ENCODE measurements at regions not wholly inside any gene's neighbourhood (a gene's known extent, or its start where the extent isn't known, plus 50 kb on each side); places are given as distances from the start of the nearest gene placed in this dataset.
"Not testable (repeated sequence)": the region's sequence is repeated elsewhere in the genome, so short reads cannot be mapped to it uniquely, and the experiment has no call there.

DNA sequence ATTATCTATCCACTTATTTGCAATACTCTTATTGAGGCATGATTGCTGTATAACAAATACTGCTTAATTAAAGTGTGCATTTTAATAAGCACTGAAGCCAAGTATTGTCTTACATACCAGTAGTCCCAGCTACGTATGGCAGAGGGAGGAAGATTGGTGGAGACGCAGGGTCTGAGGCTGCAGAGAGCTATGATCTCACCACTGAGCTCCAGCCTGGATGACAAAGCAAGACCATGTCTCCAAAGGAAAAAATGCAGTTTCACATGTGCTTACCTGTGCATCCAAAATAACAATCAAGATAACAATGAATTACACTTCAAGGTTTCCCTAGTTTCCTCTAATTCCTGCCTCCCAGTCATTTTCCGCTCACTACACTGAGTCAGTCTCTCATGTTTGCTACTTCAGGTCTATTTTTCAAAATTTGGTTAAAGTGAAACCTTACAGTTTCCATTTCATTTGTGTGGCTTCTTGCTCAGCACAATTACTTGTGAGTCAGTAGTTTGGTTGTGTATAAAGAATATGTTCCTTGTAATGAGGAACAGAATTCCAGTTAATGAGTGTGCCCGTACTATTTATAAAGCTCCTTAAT is 1250.1 kb downstream of the TMEM121 start:
- no peak for DNase-seq (ENCODE audit: low spot score in 2 of 2)
- Histone ChIP-seq H3K4me1 (no peaks in the 10 kb centered on the region), H3K27me3 (ENCODE audit: low read depth) (no peaks in the 10 kb centered on the region), H3K36me3 (replicated peaks) (no peaks in the 10 kb centered on the region), H3K9me3 (no peaks in the 10 kb centered on the region), H3K4me3 (no peak overlapping the region)
- in situ Hi-C loops (cut with MboI; ENCODE audit: low sequenced_read_pairs), result no loop called here

DNA sequence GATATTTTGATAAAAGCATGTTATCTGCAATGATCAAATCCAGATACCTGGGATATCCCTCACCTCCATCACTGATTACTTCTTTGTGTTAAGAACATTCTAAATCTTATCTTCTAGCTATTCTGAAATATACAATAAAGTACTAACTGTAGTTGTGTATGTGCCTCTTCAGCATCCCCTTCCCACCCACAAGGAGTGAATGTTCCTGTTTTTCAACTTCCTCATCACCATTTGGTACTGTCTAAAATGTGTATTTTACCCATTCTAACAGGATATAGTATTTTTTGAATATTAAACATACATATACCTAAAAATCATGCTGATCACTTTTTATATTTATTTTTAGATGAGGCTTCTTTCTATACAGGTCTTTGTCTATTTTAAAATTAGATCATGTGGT is 1252.6 kb downstream of the TMEM121 start:
- no peak for DNase-seq (ENCODE audit: low spot score in 2 of 2)
- Histone ChIP-seq H3K36me3 (replicated peaks) (no peaks in the 10 kb centered on the region), H3K4me3 (no peak overlapping the region), H3K27me3 (ENCODE audit: low read depth) (no peaks in the 10 kb centered on the region), H3K9me3 (no peaks in the 10 kb centered on the region), H3K4me1 (no peaks in the 10 kb centered on the region)
- in situ Hi-C loops (cut with MboI; ENCODE audit: low sequenced_read_pairs), result no loop called here

DNA sequence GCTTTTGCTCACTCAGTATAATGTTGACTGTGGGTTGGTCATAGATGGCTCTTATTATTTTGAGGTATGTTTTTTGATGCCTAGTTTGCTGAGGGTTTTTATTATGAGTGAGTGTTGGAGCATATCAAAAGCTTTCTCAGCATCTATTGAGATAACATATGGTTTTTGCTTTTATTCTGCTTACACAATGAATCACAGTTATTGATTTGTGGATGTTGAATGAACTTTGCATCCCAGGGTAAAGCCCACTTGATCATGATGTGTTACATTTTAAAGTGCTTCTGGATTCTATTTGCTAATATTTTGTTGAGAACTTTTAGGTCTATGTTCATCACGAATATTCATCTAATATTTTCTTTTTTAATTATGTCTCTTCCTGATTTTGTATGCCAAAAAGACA is 1260.3 kb downstream of the TMEM121 start:
- H3K4me1 ChIP-seq, result no peaks in the 10 kb centered on the region
- no peaks in the 10 kb centered on the region for H3K9me3 ChIP-seq
- in situ Hi-C loops (cut with MboI; ENCODE audit: low sequenced_read_pairs), result no loop called here

DNA sequence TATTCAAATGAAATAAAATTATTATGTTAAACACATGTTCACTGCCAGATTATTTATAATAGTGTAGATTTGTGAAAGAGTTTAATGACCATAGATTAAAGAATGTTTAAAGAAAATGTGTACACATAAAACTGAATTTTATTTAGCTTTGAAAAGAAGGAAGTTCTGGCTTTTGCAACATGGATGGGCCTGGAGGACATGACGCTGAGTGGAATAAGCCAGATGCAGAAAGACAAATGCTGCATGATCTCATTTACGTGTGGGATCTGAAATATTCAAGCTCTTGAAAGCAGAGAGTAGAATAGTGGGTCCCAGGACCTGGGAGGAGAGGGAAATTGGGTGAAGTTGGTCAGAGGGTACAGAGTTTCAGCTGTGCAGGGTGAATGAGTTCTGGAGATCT is 1261.2 kb downstream of the TMEM121 start:
- in situ Hi-C loops (cut with MboI; ENCODE audit: low sequenced_read_pairs), result no loop called here
- H3K9me3 ChIP-seq, result no peaks in the 10 kb centered on the region
- H3K27me3 ChIP-seq (ENCODE audit: low read depth), result no peaks in the 10 kb centered on the region
- no peaks in the 10 kb centered on the region for H3K4me1 ChIP-seq
- H3K4me3 ChIP-seq, result no peak overlapping the region
- no peak for DNase-seq (ENCODE audit: low spot score in 2 of 2)
- H3K36me3 ChIP-seq (replicated peaks), result no peaks in the 10 kb centered on the region

More for the DNA sequence above, 1260.3 kb downstream of the TMEM121 start:
- Histone ChIP-seq H3K27me3 (ENCODE audit: low read depth) (no peaks in the 10 kb centered on the region), H3K4me3 (no peak overlapping the region), H3K36me3 (replicated peaks) (no peaks in the 10 kb centered on the region)
- DNase-seq (ENCODE audit: low spot score in 2 of 2), result no peak

DNA sequence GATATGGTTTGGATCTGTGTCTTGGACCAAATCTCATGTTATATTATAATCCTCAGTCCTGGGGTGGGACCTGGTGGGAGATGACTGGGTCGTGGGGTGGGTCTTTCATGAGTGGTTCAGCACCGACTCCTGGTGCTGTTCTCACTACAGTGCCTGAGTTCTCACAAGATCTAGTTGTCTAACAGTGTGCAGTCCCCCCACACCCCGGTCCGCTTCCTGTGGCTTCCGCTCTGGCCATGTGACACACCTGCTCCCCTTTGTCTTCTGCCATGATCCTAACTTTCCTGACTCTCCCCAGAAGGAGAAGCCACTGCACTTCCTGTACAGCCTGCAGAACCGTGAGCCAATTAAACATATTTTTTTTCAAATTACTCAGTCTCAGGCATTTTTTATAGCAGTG is 1262.2 kb downstream of the TMEM121 start:
- no peak for DNase-seq (ENCODE audit: low spot score in 2 of 2)
- no peak overlapping the region for H3K4me3 ChIP-seq
- H3K4me1 ChIP-seq, result no peaks in the 10 kb centered on the region
- in situ Hi-C loops (cut with MboI; ENCODE audit: low sequenced_read_pairs), result no loop called here
- H3K9me3 ChIP-seq, result no peaks in the 10 kb centered on the region
- no peaks in the 10 kb centered on the region for H3K36me3 ChIP-seq (replicated peaks)
- no peaks in the 10 kb centered on the region for H3K27me3 ChIP-seq (ENCODE audit: low read depth)

DNA sequence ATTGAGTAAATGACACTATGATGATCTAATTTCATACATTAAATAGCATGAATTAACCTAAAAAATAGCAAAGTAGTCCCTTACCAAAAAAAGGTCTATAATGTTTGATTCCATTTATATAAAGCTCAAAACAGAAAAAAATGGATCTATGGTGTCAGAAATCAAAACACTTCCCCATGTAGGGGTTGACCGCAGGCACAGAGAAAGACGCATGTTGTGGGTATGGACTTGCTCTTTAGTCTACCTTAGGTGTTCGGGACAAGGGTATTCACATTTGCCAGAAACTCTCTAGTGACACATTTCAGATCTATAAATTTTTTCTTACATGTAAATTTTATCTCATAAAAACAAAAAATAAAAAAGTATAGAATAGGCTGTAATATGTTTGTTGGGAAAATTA is 1262.9 kb downstream of the TMEM121 start:
- no peaks in the 10 kb centered on the region for H3K36me3 ChIP-seq (replicated peaks)
- no peaks in the 10 kb centered on the region for H3K4me1 ChIP-seq
- DNase-seq (ENCODE audit: low spot score in 2 of 2), result no peak
- no peaks in the 10 kb centered on the region for H3K27me3 ChIP-seq (ENCODE audit: low read depth)
- no peaks in the 10 kb centered on the region for H3K9me3 ChIP-seq
- no peak overlapping the region for H3K4me3 ChIP-seq
- in situ Hi-C loops (cut with MboI; ENCODE audit: low sequenced_read_pairs), result no loop called here

DNA sequence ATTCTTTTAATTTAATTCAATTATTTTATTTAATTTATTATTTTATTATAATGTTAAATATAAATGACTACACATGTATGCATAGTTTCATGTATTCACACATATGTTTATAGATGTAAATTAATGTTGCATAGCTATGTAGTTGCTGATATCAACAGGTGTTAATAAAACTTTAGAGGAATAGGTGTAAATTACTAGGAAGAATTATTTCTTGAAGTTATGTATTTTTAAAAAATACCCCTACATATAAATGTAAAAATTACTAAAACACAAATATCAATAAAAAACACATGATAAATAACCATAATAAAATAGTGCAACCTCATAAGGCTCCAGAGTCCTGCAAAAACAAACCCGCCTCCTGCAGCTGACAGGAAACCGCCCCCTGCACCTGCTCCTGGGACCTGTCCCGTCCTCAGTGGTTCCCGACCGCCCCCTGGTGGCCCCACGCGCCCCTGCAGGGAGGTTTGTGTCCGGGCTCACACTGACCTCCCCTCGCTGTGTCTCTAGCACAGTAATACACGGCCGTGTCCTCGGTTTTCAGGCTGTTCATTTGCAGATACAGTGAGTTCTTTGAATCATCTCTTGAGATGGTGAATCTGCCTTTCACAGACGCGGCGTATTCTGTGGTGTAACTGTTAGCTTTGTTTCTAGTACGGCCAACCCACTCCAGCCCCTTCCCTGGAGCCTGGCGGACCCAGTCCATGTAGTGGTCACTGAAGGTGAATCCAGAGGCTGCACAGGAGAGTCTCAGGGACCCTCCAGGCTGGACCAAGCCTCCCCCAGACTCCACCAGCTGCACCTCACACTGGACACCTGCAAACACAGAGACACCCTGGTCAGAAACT is 1264.0 kb downstream of the TMEM121 start:
- DNase-seq (ENCODE audit: low spot score in 2 of 2), result peak; percentile 27 to 87
- Histone ChIP-seq H3K36me3 (replicated peaks) (no peaks in the 10 kb centered on the region), H3K4me1 (no peaks in the 10 kb centered on the region), H3K27me3 (ENCODE audit: low read depth) (no peaks in the 10 kb centered on the region), H3K4me3 (no peak overlapping the region), H3K9me3 (no peaks in the 10 kb centered on the region)
- in situ Hi-C loops (cut with MboI; ENCODE audit: low sequenced_read_pairs), result no loop called here

DNA sequence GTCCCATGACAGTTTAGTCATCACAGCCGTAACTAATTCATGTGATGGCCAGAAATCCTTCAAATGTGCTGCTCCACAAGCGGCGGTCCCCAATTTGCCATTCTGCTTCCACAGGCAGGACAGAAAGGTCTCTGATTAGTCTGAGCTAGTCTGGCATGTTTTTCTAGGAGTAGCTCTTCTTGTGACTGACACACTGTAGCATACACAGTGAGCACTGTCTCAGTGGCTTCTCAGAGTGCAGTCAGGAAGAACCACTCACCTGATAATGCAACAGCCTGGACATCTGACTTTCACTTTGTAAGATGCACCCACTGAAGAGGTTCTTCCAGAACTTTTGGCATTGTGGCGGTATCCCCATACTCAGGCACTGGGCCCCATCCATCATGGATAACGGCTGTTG is 1266.2 kb downstream of the TMEM121 start:
- DNase-seq (ENCODE audit: low spot score in 2 of 2), result no peak
- H3K36me3 ChIP-seq (replicated peaks), result no peaks in the 10 kb centered on the region
- H3K4me3 ChIP-seq, result no peak overlapping the region
- no peaks in the 10 kb centered on the region for H3K9me3 ChIP-seq
- H3K27me3 ChIP-seq (ENCODE audit: low read depth), result no peaks in the 10 kb centered on the region
- in situ Hi-C loops (cut with MboI; ENCODE audit: low sequenced_read_pairs), result no loop called here
- H3K4me1 ChIP-seq, result no peaks in the 10 kb centered on the region

DNA sequence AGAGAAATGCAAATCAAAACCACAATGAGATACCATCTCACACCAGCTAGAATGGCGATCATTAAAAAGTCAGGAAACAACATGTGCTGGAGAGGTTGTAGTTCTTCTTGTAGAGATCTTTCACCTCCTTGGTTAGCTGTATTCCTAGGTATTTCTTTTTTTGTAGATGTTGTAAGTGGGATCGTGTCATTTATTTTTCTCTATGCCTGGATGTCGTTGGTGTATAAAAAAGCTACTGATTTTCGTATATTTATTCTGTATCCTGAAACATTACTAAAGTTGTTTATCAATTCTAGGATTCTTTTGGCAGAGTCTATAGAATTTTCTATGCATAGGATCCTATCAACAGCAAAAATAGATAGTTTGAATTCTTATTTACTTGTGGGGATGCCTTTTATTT is 1271.8 kb downstream of the TMEM121 start:
- in situ Hi-C loops (cut with MboI; ENCODE audit: low sequenced_read_pairs); H3K27me3 ChIP-seq (ENCODE audit: low read depth); H3K36me3 ChIP-seq (replicated peaks); H3K4me1 ChIP-seq; DNase-seq (ENCODE audit: low spot score in 2 of 2); H3K4me3 ChIP-seq; H3K9me3 ChIP-seq: not testable (repeated sequence)

DNA sequence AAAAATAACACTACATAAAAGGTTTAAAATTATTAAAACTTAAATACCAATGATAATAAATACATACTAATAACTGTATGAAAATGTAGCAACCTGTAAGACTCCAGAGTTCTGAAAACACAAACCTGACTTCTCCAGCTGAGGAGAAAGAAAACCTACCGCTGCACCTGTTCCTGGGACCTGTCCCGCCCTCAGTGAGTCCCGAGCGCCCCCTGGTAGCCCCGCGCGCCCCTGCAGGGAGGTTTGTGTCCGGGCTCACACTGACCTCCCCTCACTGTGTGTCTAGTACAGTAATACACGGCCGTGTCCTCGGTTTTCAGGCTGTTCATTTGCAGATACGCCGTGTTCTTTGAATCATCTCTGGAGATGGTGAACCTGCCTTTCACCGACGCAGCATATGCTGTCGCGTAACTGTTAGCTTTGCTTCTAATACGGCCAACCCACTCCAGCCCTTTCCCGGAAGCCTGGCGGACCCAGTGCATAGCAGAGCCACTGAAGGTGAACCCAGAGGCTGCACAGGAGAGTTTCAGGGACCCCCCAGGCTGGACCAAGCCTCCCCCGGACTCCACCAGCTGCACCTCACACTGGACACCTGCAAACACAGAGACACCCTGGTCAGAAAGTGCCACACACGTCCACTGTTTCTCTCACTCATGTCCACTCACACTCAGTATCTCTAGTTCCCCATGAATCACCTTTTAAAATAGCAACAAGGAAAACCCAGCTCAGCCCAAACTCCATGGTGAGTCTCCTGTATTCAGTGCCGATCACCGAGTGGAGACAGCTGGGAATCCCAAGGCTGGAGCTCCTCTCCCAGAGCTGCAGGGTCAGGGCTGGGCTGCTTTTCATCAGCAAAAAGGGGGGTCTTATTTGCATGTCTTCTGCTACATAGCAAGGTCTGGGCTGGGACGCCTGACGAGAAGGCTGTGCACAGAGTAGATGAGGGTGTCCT is 1276.3 kb downstream of the TMEM121 start:
- in situ Hi-C loops (cut with MboI; ENCODE audit: low sequenced_read_pairs), result no loop called here
- Histone ChIP-seq H3K27me3 (ENCODE audit: low read depth) (no peaks in the 10 kb centered on the region), H3K9me3 (no peaks in the 10 kb centered on the region), H3K36me3 (replicated peaks) (no peaks in the 10 kb centered on the region), H3K4me3 (no peak overlapping the region), H3K4me1 (no peaks in the 10 kb centered on the region)
- peak in 1 of 2 experiments; percentile 54 for DNase-seq (ENCODE audit: low spot score in 2 of 2)

DNA sequence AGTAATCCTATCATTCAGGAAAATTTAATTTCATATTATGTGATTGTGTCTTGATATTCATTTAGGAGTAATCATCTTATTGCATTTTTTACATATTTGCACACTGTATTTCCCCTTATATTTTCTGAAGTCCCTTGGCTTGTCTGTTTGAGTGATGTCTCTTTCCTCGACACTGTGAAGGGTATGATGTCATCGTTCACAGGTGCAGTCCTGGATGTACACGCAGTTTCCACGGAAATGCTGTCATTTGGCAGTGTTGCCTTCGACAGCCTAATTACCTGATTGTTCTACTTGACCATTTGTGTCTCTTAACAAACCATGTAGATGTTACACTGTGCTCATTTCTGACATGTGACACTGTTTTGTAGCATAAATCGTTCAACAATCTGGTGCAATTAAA is 1277.0 kb downstream of the TMEM121 start:
- no peaks in the 10 kb centered on the region for H3K36me3 ChIP-seq (replicated peaks)
- no peak for DNase-seq (ENCODE audit: low spot score in 2 of 2)
- no peaks in the 10 kb centered on the region for H3K27me3 ChIP-seq (ENCODE audit: low read depth)
- no peak overlapping the region for H3K4me3 ChIP-seq
- H3K9me3 ChIP-seq, result no peaks in the 10 kb centered on the region
- no peaks in the 10 kb centered on the region for H3K4me1 ChIP-seq
- in situ Hi-C loops (cut with MboI; ENCODE audit: low sequenced_read_pairs), result no loop called here

DNA sequence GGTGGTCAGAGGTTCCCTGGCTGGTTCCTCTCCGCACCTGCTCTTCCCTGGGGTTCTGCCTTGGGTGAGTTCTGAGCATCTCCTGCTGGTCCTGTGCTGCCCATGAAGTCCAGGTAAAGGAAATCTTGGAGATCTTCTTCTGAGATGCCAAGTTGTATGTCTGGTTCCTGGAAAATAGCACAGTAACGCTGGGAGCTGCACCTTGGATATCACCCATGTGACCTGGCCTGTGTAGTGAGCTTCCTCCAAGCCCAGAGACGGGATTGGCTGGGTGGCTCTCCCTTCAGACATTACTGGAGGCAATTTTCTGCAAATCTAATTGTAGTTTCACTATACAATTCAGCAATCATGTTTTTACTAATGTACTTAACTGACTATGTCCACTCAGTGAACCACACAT is 1281.1 kb downstream of the TMEM121 start:
- Histone ChIP-seq H3K27me3 (ENCODE audit: low read depth) (no peaks in the 10 kb centered on the region), H3K4me3 (no peak overlapping the region), H3K4me1 (no peaks in the 10 kb centered on the region), H3K9me3 (no peaks in the 10 kb centered on the region), H3K36me3 (replicated peaks) (no peaks in the 10 kb centered on the region)
- no peak for DNase-seq (ENCODE audit: low spot score in 2 of 2)
- in situ Hi-C loops (cut with MboI; ENCODE audit: low sequenced_read_pairs), result no loop called here

DNA sequence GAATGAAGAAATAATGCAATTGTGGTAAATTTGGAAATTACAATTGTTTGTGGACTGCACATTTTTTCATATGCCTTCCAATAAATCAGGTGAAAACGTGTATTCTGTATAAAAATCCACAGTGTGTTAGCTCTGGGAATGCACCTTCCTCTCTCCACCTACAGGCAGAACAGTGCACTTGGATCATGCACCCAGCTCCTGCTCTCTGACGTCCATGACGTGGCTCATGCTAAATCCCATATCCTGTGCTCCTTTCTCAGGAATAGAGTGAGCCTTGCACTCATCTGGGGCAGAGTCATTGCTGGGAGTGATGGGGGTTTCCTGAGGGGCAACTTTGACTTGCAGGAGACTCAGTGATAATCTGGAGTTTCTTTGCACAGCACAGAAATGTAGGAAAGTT is 1282.1 kb downstream of the TMEM121 start:
- H3K4me1 ChIP-seq, result no peaks in the 10 kb centered on the region
- no peaks in the 10 kb centered on the region for H3K27me3 ChIP-seq (ENCODE audit: low read depth)
- no peak overlapping the region for H3K4me3 ChIP-seq
- H3K36me3 ChIP-seq (replicated peaks), result no peaks in the 10 kb centered on the region
- no peaks in the 10 kb centered on the region for H3K9me3 ChIP-seq
- in situ Hi-C loops (cut with MboI; ENCODE audit: low sequenced_read_pairs), result no loop called here
- DNase-seq (ENCODE audit: low spot score in 2 of 2), result no peak

DNA sequence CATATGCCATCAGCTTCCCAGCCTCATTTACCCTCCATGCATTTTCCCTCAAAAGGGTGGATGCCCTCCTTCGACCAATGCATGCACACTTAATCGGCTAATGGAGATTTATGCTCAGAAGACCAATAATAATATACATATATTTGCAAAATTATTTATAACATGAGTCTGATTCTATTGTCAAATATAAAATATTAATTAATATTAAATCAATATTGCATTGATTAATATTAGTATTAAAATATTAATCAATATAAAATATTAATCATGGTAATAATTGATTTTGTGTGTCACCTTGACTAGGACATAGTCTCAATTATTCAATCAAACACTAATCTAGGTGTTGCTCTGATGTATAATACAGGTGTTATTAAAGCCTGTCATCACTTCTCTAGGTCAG is 1282.5 kb downstream of the TMEM121 start:
- in situ Hi-C loops (cut with MboI; ENCODE audit: low sequenced_read_pairs), result no loop called here
- DNase-seq (ENCODE audit: low spot score in 2 of 2), result no peak
- Histone ChIP-seq H3K4me1 (no peaks in the 10 kb centered on the region), H3K27me3 (ENCODE audit: low read depth) (no peaks in the 10 kb centered on the region), H3K36me3 (replicated peaks) (no peaks in the 10 kb centered on the region), H3K4me3 (no peak overlapping the region), H3K9me3 (no peaks in the 10 kb centered on the region)

Data from HAP-1 (cell line).